ENCODE measurements at regions not wholly inside any gene's neighbourhood (a gene's known extent, or its start where the extent isn't known, plus 50 kb on each side); places are given as distances from the start of the nearest gene placed in this dataset.

GRCh38 chr1:214164173-214164572, 116.8 kb upstream of the SMYD2 start:
- Histone ChIP-seq H3K27ac (no peak overlapping the region), H3K4me3 (no peak overlapping the region), H3K4me1 (no peaks in the 10 kb centered on the region), H3K36me3 (no peaks in the 10 kb centered on the region), H3K27me3 (no peaks in the 10 kb centered on the region), H3K9me3 (no peaks in the 10 kb centered on the region)
- TF ChIP-seq CTCF (IDR thresholded peaks at IDR 0.05) (no peak), POLR2A (IDR thresholded peaks at IDR 0.05) (no peak)
- no peak for DNase-seq

DNA sequence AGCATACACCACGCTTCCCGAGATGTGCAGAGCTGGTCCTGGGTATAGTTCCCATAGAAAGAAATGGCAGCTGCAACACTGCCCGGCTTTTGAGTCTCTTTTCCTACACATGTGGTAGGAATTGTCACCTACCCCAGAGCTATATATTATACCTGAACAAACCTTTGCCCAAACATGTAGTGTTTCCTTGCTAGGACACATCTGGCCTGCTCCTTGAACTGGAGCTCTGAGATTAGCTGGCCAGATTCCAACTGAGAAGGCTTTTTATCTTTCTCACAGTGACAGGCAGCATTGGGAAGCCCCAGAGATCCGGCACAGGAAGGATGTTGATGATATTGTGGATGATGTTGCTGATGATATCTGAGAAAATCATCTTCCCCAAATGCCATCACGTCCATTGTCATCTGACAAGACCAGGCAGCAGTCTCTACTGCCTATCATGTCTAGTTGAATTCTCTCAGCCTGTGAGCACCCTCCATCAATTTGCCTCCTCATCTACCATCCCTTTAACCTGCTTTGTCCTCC, 115.0 kb upstream of the SMYD2 start:
- TF ChIP-seq POLR2A (IDR thresholded peaks at IDR 0.05) (no peak), CTCF (IDR thresholded peaks at IDR 0.05) (no peak)
- no peak for DNase-seq
- H3K4me3 ChIP-seq = no peak overlapping the region
- no peak overlapping the region for H3K27ac ChIP-seq
- no peaks in the 10 kb centered on the region for H3K9me3 ChIP-seq
- no peaks in the 10 kb centered on the region for H3K36me3 ChIP-seq
- no peaks in the 10 kb centered on the region for H3K27me3 ChIP-seq
- no peaks in the 10 kb centered on the region for H3K4me1 ChIP-seq

DNA sequence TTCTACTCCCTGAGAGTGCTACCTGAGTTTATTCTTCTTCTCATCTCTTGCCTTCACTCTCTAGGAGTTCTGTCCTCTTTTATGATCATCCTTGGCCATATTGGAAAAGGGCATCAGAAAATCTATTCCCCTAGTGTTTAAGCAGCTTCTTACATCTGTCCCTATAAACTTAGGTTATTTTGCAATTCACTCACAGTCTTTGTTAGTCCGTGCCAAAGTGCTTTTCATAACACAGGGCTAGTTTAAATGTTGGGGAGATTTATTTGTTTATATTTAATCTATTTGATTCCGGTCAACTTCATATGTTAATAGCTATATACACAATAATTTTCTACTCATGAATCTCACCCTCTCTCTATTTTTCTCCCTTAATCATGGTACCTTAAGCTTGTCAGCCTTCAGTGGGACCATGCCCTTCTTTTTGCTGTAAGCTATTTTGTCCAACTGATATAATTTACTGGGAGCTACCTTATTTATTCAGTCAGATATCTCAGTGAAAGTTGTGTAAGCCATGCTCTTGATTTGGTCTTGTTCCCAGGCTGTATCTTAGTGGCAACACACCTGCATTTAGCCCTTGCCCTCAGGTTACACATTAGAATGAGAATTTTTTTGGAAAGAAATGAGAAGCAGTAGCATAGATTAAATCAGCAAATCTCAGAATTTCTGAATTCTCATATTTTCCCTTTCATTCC, 106.3 kb upstream of the SMYD2 start:
- DNase-seq = no peak
- no peak overlapping the region for H3K4me3 ChIP-seq

GRCh38 chr1:214178102-214178501, 102.9 kb upstream of the SMYD2 start:
- H3K27ac ChIP-seq = no peak overlapping the region
- TF ChIP-seq CTCF (IDR thresholded peaks at IDR 0.05) (no peak), POLR2A (IDR thresholded peaks at IDR 0.05) (no peak)
- no peaks in the 10 kb centered on the region for H3K4me1 ChIP-seq
- H3K27me3 ChIP-seq = no peaks in the 10 kb centered on the region
- no peaks in the 10 kb centered on the region for H3K9me3 ChIP-seq
- no peaks in the 10 kb centered on the region for H3K36me3 ChIP-seq
- no peak overlapping the region for H3K4me3 ChIP-seq
- no peak for DNase-seq

More for the DNA sequence above, 106.3 kb upstream of the SMYD2 start:
- no peaks in the 10 kb centered on the region for H3K9me3 ChIP-seq
- TF ChIP-seq CTCF (IDR thresholded peaks at IDR 0.05) = no peak
- TF ChIP-seq POLR2A (IDR thresholded peaks at IDR 0.05) = no peak
- no peaks in the 10 kb centered on the region for H3K36me3 ChIP-seq
- no peaks in the 10 kb centered on the region for H3K4me1 ChIP-seq
- H3K27ac ChIP-seq = no peak overlapping the region
- H3K27me3 ChIP-seq = no peaks in the 10 kb centered on the region

DNA sequence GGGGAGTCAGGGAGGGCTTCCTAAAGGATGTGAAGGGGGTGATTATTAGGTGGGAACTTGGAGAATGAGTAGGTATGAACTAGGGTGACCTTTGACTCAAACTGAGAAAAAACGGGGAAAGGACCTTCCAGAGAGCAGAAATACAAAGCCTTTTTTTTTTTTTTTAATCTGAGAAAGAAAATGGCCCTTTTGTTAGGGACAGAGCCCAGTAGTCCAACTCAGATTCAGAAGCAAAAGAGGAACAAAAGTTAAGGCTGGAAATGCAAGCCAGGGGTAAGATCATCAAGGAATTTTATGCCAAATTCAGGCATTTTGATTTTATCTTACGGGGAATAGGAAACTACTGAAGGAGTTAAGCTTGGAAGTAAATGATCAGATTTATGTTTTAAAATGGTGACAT, 96.0 kb upstream of the SMYD2 start:
- Histone ChIP-seq H3K36me3 (no peaks in the 10 kb centered on the region), H3K4me3 (no peak overlapping the region), H3K27ac (no peak overlapping the region), H3K4me1 (peaks cover 0 to 8% (median 0%) of the 10 kb centered on the region in 4 donors), H3K27me3 (peaks cover 0 to 16% of the 10 kb centered on the region in 2 donors), H3K9me3 (no peaks in the 10 kb centered on the region)
- no peak for TF ChIP-seq CTCF (IDR thresholded peaks at IDR 0.05)
- no peak for TF ChIP-seq POLR2A (IDR thresholded peaks at IDR 0.05)
- no peak for DNase-seq

Data from Peyer's patch (tissue), 4 donors.